ENCODE measurements at regions not wholly inside any gene's neighbourhood (a gene's known extent, or its start where the extent isn't known, plus 50 kb on each side); places are given as distances from the start of the nearest gene placed in this dataset.

DNA sequence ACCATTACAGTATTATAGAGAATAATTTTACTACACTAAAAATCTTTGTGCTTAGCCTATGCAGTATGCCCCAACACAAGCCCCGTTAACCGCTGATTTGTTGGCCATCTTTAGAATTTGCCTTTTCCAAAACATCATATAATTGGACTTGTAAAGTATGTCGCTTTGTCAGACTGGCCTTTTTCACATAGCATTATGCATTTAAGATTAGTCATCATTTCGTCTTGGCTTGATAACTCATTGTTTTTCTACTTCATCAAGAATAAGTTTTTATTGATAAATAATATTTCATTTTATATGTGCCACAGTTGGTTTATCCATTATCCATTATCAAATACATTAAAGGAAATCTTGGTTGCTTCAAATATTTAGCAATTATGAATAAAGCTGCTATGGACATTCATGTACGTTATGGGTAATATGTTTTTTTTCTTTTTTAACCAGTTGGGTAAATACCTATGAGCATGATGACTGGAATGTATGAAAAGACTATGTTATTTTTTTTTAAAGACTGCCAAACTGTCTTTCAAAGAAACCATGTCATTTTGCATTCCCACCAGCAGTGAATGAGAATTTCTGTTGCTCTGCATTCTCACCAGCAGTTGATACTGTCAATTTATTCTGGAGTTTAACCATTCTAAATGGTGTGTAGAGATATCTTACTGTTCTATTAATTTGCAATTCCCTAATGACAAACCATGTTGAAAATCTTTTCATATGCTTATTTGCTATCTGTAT lies 273.1 kb upstream of the KCND2 start:
- TF ChIP-seq, protein P1, sequence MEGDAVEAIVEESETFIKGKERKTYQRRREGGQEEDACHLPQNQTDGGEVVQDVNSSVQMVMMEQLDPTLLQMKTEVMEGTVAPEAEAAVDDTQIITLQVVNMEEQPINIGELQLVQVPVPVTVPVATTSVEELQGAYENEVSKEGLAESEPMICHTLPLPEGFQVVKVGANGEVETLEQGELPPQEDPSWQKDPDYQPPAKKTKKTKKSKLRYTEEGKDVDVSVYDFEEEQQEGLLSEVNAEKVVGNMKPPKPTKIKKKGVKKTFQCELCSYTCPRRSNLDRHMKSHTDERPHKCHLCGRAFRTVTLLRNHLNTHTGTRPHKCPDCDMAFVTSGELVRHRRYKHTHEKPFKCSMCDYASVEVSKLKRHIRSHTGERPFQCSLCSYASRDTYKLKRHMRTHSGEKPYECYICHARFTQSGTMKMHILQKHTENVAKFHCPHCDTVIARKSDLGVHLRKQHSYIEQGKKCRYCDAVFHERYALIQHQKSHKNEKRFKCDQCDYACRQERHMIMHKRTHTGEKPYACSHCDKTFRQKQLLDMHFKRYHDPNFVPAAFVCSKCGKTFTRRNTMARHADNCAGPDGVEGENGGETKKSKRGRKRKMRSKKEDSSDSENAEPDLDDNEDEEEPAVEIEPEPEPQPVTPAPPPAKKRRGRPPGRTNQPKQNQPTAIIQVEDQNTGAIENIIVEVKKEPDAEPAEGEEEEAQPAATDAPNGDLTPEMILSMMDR (conservative IDR thresholded peaks at IDR 0.05; ENCODE audit: low read depth, low read length) = no peak
- no peak for TF ChIP-seq SMC3 (IDR thresholded peaks at IDR 0.05; ENCODE audit: low read depth, low read length)

All from IMR-90 (cell line).